ENCODE measurements at regions not wholly inside any gene's neighbourhood (a gene's known extent, or its start where the extent isn't known, plus 50 kb on each side); places are given as distances from the start of the nearest gene placed in this dataset.
"Not testable (repeated sequence)": the region's sequence is repeated elsewhere in the genome, so short reads cannot be mapped to it uniquely, and the experiment has no call there.

GRCh38 chr1:9466780-9467758 lies 72.2 kb upstream of the SLC25A33 start:
- DNase-seq (ENCODE audit: low read depth): no peak

- not testable (repeated sequence) for DNase-seq (ENCODE audit: low read depth)
Measured at GRCh38 chr1:9469882-9470281, 69.4 kb upstream of the SLC25A33 start.

GRCh38 chr1:9471679-9472078 lies 67.6 kb upstream of the SLC25A33 start:
- no peak for DNase-seq (ENCODE audit: low read depth)

GRCh38 chr1:9472386-9473031 lies 66.8 kb upstream of the SLC25A33 start:
- no peak for DNase-seq (ENCODE audit: low read depth)

GRCh38 chr1:9473032-9473807 lies 66.0 kb upstream of the SLC25A33 start:
- DNase-seq (ENCODE audit: low read depth): no peak

- no peak for DNase-seq (ENCODE audit: low read depth)
Measured at GRCh38 chr1:9475061-9475627, 64.1 kb upstream of the SLC25A33 start.

- no peak for DNase-seq (ENCODE audit: low read depth)
Measured at GRCh38 chr1:9476790-9477463, 62.3 kb upstream of the SLC25A33 start.

- no peak for DNase-seq (ENCODE audit: low read depth)
Measured at GRCh38 chr1:9477535-9477934, 61.7 kb upstream of the SLC25A33 start.

- DNase-seq (ENCODE audit: low read depth): no peak
Measured at GRCh38 chr1:9478021-9478420, 61.2 kb upstream of the SLC25A33 start.

GRCh38 chr1:9481048-9481447 lies 58.2 kb upstream of the SLC25A33 start:
- DNase-seq (ENCODE audit: low read depth): no peak

- no peak for DNase-seq (ENCODE audit: low read depth)
Measured at GRCh38 chr1:9482403-9482802, 56.9 kb upstream of the SLC25A33 start.

GRCh38 chr1:9482816-9483572 lies 56.3 kb upstream of the SLC25A33 start:
- DNase-seq (ENCODE audit: low read depth): no peak

- DNase-seq (ENCODE audit: low read depth): no peak
Measured at GRCh38 chr1:9486466-9487140, 52.7 kb upstream of the SLC25A33 start.
